Hippocampal formation (tissue), 2 donors: ENCODE measurements at regions not wholly inside any gene's neighbourhood (a gene's known extent, or its start where the extent isn't known, plus 50 kb on each side); places are given as distances from the start of the nearest gene placed in this dataset.
"Not testable (repeated sequence)": the region's sequence is repeated elsewhere in the genome, so short reads cannot be mapped to it uniquely, and the experiment has no call there.

Experiments used
- DNase-seq, 2 donors: peaks; one replicate each; lab custom pipeline; 2025; lab: John Stamatoyannopoulos, UW

- DNase-seq = no peak
Observed at GRCh38 chr16:87201052-87201451, 116.1 kb downstream of the C16orf95 start.

GRCh38 chr16:87201790-87202189 lies 115.4 kb downstream of the C16orf95 start:
- DNase-seq = no peak

GRCh38 chr16:87202346-87202745 lies 114.8 kb downstream of the C16orf95 start:
- no peak for DNase-seq

- no peak for DNase-seq
Observed at GRCh38 chr16:87203060-87203656, 114.0 kb downstream of the C16orf95 start.

GRCh38 chr16:87206646-87207451 lies 110.3 kb downstream of the C16orf95 start:
- no peak for DNase-seq

GRCh38 chr16:87207509-87207908 lies 109.7 kb downstream of the C16orf95 start:
- DNase-seq = no peak

- no peak for DNase-seq
Observed at GRCh38 chr16:87207965-87208364, 109.2 kb downstream of the C16orf95 start.

- DNase-seq = not testable (repeated sequence)
Observed at GRCh38 chr16:87208968-87209367, 108.2 kb downstream of the C16orf95 start.

- no peak for DNase-seq
Observed at GRCh38 chr16:87209808-87210512, 107.2 kb downstream of the C16orf95 start.

GRCh38 chr16:87210894-87211293 lies 106.3 kb downstream of the C16orf95 start:
- DNase-seq = no peak

- DNase-seq = no peak
Observed at GRCh38 chr16:87212026-87212425, 105.2 kb downstream of the C16orf95 start.

- DNase-seq = no peak
Observed at GRCh38 chr16:87213536-87213935, 103.7 kb downstream of the C16orf95 start.

GRCh38 chr16:87216148-87216840 lies 100.9 kb downstream of the C16orf95 start:
- peak in 1 of 2 donors; percentile 30 for DNase-seq

GRCh38 chr16:87216841-87217275 lies 100.3 kb downstream of the C16orf95 start:
- DNase-seq = no peak

GRCh38 chr16:87217802-87218201 lies 99.4 kb downstream of the C16orf95 start:
- DNase-seq = not testable (repeated sequence)

GRCh38 chr16:87218281-87219055 lies 98.7 kb downstream of the C16orf95 start:
- no peak for DNase-seq

- DNase-seq = no peak
Observed at GRCh38 chr16:87219287-87219909, 97.8 kb downstream of the C16orf95 start.

GRCh38 chr16:87221633-87222032 lies 95.6 kb downstream of the C16orf95 start:
- DNase-seq = no peak

GRCh38 chr16:87222335-87222734 lies 94.9 kb downstream of the C16orf95 start:
- no peak for DNase-seq

GRCh38 chr16:87223656-87224248 lies 93.4 kb downstream of the C16orf95 start:
- DNase-seq = no peak

GRCh38 chr16:87226926-87227295 lies 90.3 kb downstream of the C16orf95 start:
- no peak for DNase-seq
